LHCN-M2 (cell line): ENCODE measurements at regions not wholly inside any gene's neighbourhood (a gene's known extent, or its start where the extent isn't known, plus 50 kb on each side); places are given as distances from the start of the nearest gene placed in this dataset.
"Not testable (repeated sequence)": the region's sequence is repeated elsewhere in the genome, so short reads cannot be mapped to it uniquely, and the experiment has no call there.

Source experiments
- DNase-seq: peaks from one replicate; pipeline ENCODE4 v3.0.0-alpha.2; 2012; ENCODE audit warnings: low read depth

- peak; percentile 92 for DNase-seq
These were observed 182.7 kb downstream of the TBX18 start for GRCh38 chr6:84581494-84582259.

GRCh38 chr6:84579404-84579803, 185.0 kb downstream of the TBX18 start:
- no peak for DNase-seq

GRCh38 chr6:84576029-84576428, 188.4 kb downstream of the TBX18 start:
- DNase-seq: no peak

- DNase-seq: peak; percentile 93
These were observed 189.1 kb downstream of the TBX18 start for GRCh38 chr6:84575264-84575663.

DNA sequence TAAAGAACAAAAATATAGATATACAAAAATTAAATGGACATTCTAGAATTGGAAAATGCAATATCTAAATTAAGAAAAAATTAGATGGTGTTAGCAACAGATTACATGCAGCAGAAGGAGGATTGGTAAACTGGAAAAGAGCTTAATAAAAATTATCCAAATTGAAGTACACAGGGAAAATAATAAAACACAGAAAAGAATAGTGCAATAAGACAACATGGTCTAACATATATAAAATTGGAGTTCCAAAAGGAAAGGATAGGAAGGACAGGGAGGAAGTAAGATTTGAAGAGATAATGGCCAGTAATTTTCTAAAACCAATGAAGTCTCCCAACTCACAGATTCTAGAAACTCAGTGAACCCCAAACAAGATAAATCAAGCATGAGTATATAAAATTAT, 194.5 kb downstream of the TBX18 start:
- DNase-seq: no peak

- peak; percentile 62 for DNase-seq
These were observed 195.4 kb downstream of the TBX18 start for GRCh38 chr6:84568971-84569370.

- not testable (repeated sequence) for DNase-seq
These were observed 198.7 kb downstream of the TBX18 start for GRCh38 chr6:84565718-84566117.

DNA sequence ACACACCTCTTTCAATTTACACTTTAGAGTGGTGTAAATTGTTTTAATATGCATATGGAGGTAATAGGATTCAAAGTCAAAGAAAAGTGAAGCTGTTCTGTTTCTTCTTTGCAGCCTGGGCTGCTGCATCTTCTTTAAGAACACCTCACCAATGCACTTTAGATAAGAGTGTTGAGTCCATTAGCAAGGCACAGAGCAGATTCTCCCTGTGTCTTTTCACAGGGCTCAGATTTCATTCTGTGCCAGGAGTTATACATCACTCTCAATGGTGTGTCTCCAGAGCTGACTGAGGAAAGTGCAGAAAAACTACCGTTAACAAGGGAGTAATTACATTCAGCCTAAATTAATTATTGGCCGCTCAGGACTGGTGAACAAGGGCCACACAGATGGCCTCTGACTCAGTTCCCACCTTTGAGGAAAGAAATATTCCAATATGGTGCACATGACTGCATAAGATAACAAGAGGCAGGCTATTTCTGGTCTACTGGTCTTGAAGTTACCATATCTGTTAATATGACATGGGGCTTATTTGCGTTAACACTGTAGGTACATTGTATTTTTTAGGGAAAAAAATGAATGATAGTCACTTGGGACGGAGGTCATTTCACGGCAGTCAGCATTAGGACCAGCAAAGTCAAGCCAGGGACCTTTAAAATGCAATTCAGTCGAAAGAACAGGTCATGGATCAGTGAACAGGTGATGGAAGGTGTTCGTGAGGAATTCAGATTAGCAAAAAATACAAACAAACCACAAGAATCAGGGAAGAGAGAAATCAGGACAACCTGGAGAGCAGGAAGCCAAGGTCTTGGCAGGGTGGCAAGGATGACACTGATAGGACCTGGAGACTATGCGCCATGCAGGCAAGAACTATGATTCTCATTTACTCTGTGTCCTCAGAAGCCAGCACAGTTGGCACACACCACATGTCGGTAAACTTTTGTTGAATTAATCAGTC, 203.7 kb downstream of the TBX18 start:
- DNase-seq: no peak

DNA sequence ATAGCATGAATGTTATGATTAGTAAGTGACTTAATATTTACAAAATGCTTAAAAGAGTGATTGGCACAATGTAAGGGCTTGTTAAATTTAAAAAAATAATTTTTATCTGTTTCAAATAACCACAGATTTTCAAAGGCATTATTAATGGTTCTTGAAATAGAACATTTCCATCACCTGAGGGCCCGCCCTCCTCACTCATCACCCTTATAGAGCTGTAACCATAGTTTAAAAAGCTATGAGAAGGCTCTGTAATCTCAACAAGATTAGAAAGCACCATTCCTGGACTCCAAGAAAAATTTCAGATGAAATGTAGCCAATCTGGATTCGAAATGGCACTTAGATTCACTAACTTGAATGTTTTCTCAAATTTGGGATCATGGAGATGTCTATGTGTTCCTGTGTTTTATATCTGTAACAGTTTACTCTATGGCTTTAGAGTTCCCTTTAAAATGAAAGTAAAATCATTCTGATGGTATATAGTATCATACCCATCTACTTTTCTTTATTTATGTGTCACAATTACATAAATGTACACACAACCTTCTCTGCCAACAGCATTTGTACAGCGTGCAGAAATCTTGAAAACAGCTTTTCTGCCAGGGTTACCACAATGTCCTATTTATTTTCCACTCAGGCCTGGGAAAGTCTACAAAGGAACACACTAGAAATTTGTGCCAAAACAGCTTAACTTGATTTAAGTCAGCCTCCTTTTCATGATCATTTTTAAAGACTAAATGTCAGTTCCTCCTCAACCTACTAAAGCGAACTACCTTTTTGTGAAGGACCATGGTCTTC, 207.7 kb downstream of the TBX18 start:
- no peak for DNase-seq

DNA sequence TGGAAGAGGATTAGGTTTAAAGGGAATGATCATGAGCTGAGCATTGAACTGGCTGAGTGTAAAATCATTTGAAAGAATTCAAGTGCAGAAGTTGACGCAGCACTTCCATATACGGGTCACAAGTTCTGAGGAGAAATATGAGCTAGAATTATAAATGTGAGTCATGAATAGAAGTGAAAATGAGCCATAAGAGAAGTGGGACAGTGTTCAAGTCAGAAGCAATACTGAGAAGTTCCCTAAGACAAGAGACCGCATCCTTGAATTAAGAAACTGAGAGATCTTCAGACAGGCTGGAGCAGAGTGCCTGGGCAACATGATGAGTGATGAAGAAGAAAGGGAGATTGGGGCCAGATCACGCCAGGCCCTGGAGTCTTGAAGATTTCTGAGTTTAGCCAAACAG, 209.7 kb downstream of the TBX18 start:
- peak; percentile 41 for DNase-seq

DNA sequence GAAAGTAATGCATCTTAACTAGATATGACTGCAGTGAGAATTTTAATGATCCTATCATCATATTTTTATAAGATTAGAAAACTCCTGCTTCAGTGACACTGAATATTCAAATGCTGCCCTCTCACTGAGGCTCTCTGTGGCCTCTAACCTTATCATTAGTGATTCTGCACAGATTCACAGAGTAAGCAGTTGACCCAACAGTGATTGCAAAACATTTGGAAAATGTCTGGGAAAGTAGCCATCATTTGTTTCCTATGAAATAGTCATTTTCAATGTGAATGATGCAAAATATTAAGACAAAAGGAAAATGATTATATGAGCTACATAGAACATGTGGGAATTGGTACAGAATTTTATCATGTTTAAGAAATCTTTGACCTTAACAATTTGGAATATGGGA, 210.3 kb downstream of the TBX18 start:
- peak; percentile 54 for DNase-seq

DNA sequence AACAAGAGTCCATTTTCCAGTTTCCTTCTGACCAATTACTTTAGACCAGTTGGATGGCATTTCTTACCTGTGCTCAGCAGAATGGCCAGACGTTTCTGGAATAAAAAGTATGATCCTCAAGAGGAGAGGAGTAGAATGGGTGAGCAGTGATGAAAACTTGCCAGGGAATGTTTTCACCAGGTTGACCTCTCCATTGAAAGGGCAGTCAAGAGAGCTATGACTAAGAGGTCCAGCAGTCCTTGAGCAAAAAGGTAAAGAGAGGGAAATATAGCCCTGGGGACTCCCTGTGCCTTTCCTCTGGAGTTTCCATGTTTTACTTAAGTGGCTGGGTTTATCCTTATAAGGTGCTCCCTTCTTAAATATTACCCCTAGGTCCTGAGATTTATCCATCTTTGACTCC, 210.9 kb downstream of the TBX18 start:
- DNase-seq: no peak

- no peak for DNase-seq
These were observed 212.6 kb downstream of the TBX18 start for GRCh38 chr6:84551797-84552196.

DNA sequence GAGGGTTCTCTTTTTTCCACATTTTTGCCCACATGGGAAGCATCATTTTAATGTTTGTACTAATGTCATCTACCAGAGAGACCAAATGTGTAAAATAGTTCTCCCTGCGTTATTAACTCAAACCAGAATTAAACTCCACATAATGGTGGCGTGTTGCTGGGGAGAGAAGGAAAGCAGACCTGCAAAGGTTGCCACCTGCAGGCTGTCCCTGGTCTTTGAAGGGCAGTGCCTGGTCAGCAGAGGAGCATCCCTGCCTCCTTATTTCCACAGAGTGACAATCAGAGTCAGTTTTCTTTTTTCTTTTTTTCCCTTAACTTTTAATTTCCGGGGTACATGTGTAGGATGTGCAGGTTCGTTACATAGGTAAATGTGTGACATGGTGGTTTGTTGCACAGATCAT, 214.5 kb downstream of the TBX18 start:
- no peak for DNase-seq

- peak; percentile 37 for DNase-seq
These were observed 217.0 kb downstream of the TBX18 start for GRCh38 chr6:84547341-84547801.

DNA sequence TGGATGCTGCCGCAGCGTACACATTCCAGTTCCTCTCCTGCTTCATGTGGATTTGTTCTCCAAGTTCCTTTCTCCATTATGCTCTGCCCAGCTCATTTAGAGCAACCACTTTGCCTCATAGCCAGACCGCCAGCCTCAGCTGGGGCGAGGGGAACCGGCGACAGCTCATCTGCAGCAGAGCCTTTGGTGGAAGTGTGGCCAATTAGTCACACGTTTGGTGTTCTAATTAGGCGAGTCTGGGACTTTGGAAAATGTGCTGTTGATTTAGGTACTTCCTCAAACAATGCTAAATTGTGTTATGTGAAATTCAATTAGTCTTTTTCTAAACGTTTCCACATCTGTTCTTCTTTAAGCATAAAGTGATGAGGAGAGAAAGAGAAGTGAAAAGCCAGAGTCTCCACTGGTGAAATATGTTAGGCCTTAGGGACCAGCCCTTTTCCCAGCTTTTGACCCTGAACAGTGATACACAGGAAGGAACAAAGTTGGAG, 217.9 kb downstream of the TBX18 start:
- peak; percentile 64 for DNase-seq

- no peak for DNase-seq
These were observed 225.1 kb downstream of the TBX18 start for GRCh38 chr6:84539122-84539856.

- DNase-seq: peak; percentile 46
These were observed 227.3 kb downstream of the TBX18 start for GRCh38 chr6:84536885-84537638.

GRCh38 chr6:84528201-84528600, 236.2 kb downstream of the TBX18 start:
- peak; percentile 45 for DNase-seq

GRCh38 chr6:84526631-84527030, 237.8 kb downstream of the TBX18 start:
- DNase-seq: no peak
